Hepatocyte (in vitro differentiated cells): ENCODE measurements at regions not wholly inside any gene's neighbourhood (a gene's known extent, or its start where the extent isn't known, plus 50 kb on each side); places are given as distances from the start of the nearest gene placed in this dataset. TPM values are rescaled to one million over a fixed set of nuclear protein-coding genes. Genes with fewer than 3 reads are reported as not detected.

ENCODE experiments used
- DNase-seq: peaks from one replicate; pipeline ENCODE4 v3.0.0-alpha.2; 2016; ENCODE audit warnings: low spot score
- H2AFZ ChIP-seq: fragments of 200-600 bp; sonication (generic); 2 replicates; pipeline ENCODE4 v1.6.0; 2016; ENCODE audit warnings: antibody characterized with exemption, mild to moderate bottlenecking
- H3K27ac ChIP-seq: fragments of 200-600 bp; sonication (generic); 2 replicates; pipeline ENCODE4 v1.5.1; 2016; ENCODE audit warnings: mild to moderate bottlenecking
- H3K27me3 ChIP-seq: fragments of 200-600 bp; sonication (generic); 2 replicates; pipeline ENCODE4 v1.6.1; 2016
- H3K36me3 ChIP-seq: fragments of 200-600 bp; sonication (generic); replicated peaks from 2 replicates; pipeline ENCODE4 v1.5.1; 2016; ENCODE audit warnings: low read depth; ENCODE audit not compliant: insufficient read depth
- H3K4me1 ChIP-seq: fragments of 200-600 bp; sonication (generic); 2 replicates; pipeline ENCODE4 v1.5.1; 2016; ENCODE audit warnings: mild to moderate bottlenecking, moderate library complexity; ENCODE audit not compliant: insufficient read depth
- H3K4me2 ChIP-seq: fragments of 200-600 bp; sonication (generic); 2 replicates; pipeline ENCODE4 v1.6.0; 2016
- H3K4me3 ChIP-seq: fragments of 200-600 bp; sonication (generic); 2 replicates; pipeline ENCODE4 v1.5.1; 2016; ENCODE audit warnings: mild to moderate bottlenecking
- H3K79me2 ChIP-seq: fragments of 200-600 bp; sonication (generic); 2 replicates; pipeline ENCODE4 v1.6.0; 2017; ENCODE audit warnings: mild to moderate bottlenecking
- H3K9me2 ChIP-seq: fragments of 200-600 bp; sonication (generic); replicated peaks from 2 replicates; pipeline ENCODE4 v1.6.0; 2017; ENCODE audit warnings: mild to moderate bottlenecking; ENCODE audit not compliant: insufficient read depth
- H3K9me3 ChIP-seq: fragments of 200-600 bp; sonication (generic); 2 replicates; pipeline ENCODE4 v1.5.1; 2016; ENCODE audit warnings: low read depth, mild to moderate bottlenecking
- H4K20me1 ChIP-seq: fragments of 200-600 bp; sonication (generic); 2 replicates; pipeline ENCODE4 v1.6.0; 2016; ENCODE audit warnings: mild to moderate bottlenecking; ENCODE audit not compliant: insufficient read depth, poor library complexity, severe bottlenecking
- CTCF ChIP-seq: fragments of 200-600 bp; sonication (generic); IDR thresholded peaks from 2 replicates; pipeline ENCODE4 v1.5.1; 2016; ENCODE audit warnings: antibody characterized with exemption, mild to moderate bottlenecking; ENCODE audit not compliant: poor library complexity
- EZH2 ChIP-seq: fragments of 200-600 bp; sonication (generic); IDR thresholded peaks from 2 replicates; pipeline ENCODE4 v1.6.1; 2016; ENCODE audit warnings: antibody characterized with exemption, mild to moderate bottlenecking, borderline replicate concordance
- EZH2phosphoT487 ChIP-seq: fragments of 200-600 bp; sonication (generic); IDR thresholded peaks from one replicate; pipeline ENCODE4 v1.6.1; 2018; ENCODE audit warnings: antibody characterized with exemption, mild to moderate bottlenecking, low read depth, moderate library complexity; ENCODE audit not compliant: unreplicated experiment, severe bottlenecking
- WGBS: methylation state at CpG from one replicate; pipeline ENCODE4 v1.1.6; 2016; ENCODE audit warnings: low lambda C conversion rate; ENCODE audit errors: missing lambda C conversion rate; 5-methylcytosine and 5-hydroxymethylcytosine counted together
- microRNA counts: library from miRNA; unstranded; fragments of <30 nt; microRNA quantifications from one replicate; lab custom pipeline; 2017
- microRNA-seq: library from miRNA; unstranded; fragments of <30 nt; microRNA quantifications from one replicate; pipeline ENCODE4, GENCODE V29; 2017
- small RNA-seq: library from RNA; depleted of rRNA; stranded (forward); fragments of <200 nt; gene quantifications from one replicate; pipeline ENCODE3, GENCODE V24; 2014

- WGBS = 87% methylated on average over 4 of the region's 4 CpGs
Measured at GRCh38 chr1:209531549-209531948, 52.0 kb upstream of the CAMK1G start.

More at GRCh38 chr1:209531549-209531948, 52.0 kb upstream of the CAMK1G start:
- Histone ChIP-seq H3K4me3 (no peak overlapping the region), H3K4me2 (no peak overlapping the region), H3K36me3 (no peaks in the 10 kb centered on the region), H4K20me1 (no peaks in the 10 kb centered on the region), H3K27me3 (no peaks in the 10 kb centered on the region), H3K27ac (no peak overlapping the region), H3K9me3 (no peaks in the 10 kb centered on the region), H3K79me2 (no peaks in the 10 kb centered on the region), H3K4me1 (peaks cover 27% of the 10 kb centered on the region), H3K9me2 (no peaks in the 10 kb centered on the region), H2AFZ (no peak overlapping the region)
- DNase-seq = no peak
- TF ChIP-seq EZH2 = no peak
- no peak for TF ChIP-seq EZH2phosphoT487
- TF ChIP-seq CTCF = no peak

MicroRNAs encoded in the stretch of these regions (microRNA counts, 767-probe panel; counts per million panel counts)
- microRNA hsa-miR-205-5p (lab: Ali Mortazavi, UCI) = 8,628 counts per million, percentile 59 among the panel's probes with 10 or more counts

Small RNA genes lying in the stretch of these regions (microRNA-seq; reads per million reads assigned to microRNA genes)
- gene MIR205 = 3,920 reads per million, percentile 90 among the genes with 10 or more reads in this experiment

Small RNA genes lying in the stretch of these regions (small RNA-seq; reads per million reads assigned to genes)
- gene AC104465.1 = not detected
